Stimulated activated CD8-positive, alpha-beta memory T cell treated with anti-CD3 and anti-CD28 coated beads, Interleukin-7, amount 100 ng/mL, for 48 hours (primary cell): ENCODE measurements at regions not wholly inside any gene's neighbourhood (a gene's known extent, or its start where the extent isn't known, plus 50 kb on each side); places are given as distances from the start of the nearest gene placed in this dataset.

Experiments used
- DNase-seq, 2 donors: peaks; one replicate each; pipeline ENCODE4 v3.0.0-alpha.2; 2020; ENCODE audit warnings: low read depth in 1 of 2; ENCODE audit errors: extremely low read depth in 1 of 2

GRCh38 chr19:27896091-27896490 lies 1316.9 kb downstream of the UQCRFS1 start:
- DNase-seq, result no peak

DNA sequence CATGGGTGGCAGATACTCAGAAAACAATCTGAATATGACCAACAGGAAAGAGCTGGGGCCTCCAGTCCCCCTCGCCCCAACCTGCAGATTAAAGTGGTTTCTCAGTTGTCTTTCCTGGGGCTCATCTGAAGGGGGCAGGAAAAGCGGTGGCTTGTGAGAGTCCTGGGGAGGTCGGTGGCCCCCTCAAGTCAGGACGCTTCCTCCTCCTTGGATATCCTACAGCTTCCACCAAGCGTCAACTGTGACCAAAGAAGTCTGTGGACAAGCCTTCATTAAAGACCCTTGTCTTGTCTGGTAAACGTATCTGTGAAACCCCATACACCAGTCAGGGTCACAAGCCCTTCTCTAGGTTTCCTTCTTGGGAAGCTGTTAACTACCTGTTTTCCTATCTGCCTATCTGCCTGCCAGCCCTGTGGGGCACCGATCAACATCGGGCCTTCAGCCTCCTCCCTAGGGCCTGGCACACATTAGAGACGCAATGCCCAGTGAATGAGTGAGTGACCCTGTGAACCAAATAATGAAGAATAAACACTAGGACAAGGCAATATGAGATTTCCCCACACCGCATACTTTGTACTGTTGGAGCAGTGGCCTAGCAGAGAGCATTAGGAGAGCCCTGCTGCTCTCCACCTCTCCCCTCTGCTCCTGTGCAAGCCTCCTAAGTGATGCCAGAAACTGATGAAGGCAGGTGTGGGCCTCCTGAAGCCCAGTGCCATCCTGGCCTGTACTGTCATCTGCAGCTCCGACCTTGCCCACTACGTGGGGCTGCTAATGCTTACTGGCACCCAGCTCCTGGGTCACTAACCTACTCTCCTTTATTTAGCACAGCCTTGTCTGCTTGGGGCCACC lies 1317.8 kb downstream of the UQCRFS1 start:
- no peak for DNase-seq

- DNase-seq, result no peak
Observed at GRCh38 chr19:27892500-27892899, 1320.5 kb downstream of the UQCRFS1 start.

- no peak for DNase-seq
Observed at GRCh38 chr19:27891411-27891810, 1321.5 kb downstream of the UQCRFS1 start.

GRCh38 chr19:27890696-27891095 lies 1322.3 kb downstream of the UQCRFS1 start:
- DNase-seq, result no peak

GRCh38 chr19:27890206-27890605 lies 1322.7 kb downstream of the UQCRFS1 start:
- DNase-seq, result no peak

DNA sequence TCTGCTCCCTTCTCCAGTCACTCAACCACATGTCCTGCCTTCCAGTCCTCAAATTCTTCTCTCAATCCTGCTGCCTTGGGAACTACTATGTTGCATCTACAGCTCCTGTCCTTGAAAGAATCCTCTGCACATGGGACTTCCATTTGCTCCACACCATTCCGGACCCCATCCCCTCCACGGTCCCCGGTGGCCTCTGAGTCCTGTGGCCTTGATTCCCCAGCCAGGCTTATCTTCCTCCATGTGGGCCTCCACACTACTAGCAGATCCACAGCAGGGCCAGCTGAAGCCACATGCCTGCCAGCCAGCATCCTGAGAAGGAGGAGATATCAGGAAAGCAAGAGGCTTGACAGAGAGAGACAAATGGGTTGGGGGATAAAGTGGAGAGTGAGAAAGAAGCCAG lies 1323.8 kb downstream of the UQCRFS1 start:
- no peak for DNase-seq

DNA sequence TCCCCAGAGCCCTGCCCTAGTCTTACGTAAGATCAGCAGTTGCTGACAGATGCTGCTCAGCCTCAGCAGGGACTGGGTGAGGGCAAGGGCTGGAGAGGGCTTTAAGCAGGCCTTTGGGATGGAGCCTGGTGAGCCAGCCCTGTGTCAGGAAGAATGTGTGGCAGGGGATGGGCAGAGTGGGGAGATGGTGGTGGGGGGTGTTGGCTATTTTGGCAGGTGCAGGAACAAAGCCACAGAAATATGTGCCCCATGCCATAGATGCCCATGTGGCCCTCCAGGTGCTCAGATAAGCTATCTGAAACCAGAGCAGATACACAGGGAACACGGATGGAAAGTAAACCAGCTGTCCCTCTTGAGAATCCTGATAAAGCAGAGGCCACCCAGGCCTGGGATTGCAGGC lies 1325.0 kb downstream of the UQCRFS1 start:
- DNase-seq, result no peak

GRCh38 chr19:27885359-27885758 lies 1327.6 kb downstream of the UQCRFS1 start:
- no peak for DNase-seq

- no peak for DNase-seq
Observed at GRCh38 chr19:27884376-27884775, 1328.6 kb downstream of the UQCRFS1 start.

- no peak for DNase-seq
Observed at GRCh38 chr19:27881213-27881612, 1331.7 kb downstream of the UQCRFS1 start.

- DNase-seq, result no peak
Observed at GRCh38 chr19:27876976-27877512, 1335.9 kb downstream of the UQCRFS1 start.

- no peak for DNase-seq
Observed at GRCh38 chr19:27876489-27876888, 1336.5 kb downstream of the UQCRFS1 start.

DNA sequence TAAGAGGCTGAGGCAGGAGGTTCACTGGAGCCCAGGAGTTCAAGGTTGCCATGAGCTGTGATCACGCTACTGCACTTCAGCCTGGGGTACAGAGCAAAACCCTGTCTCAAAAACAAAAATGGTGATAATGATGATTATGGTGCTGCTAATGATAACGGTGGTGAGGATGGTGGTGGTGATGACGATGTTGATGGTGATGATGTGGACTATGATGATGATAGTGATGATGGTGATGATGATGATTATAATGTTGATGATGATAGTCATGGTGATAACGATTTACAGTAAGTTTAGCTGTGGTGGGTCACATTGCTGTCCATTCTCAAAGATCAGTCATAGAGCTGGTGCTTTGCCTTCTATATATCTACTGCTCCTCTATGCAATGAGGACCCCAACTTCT lies 1340.6 kb downstream of the UQCRFS1 start:
- no peak for DNase-seq

DNA sequence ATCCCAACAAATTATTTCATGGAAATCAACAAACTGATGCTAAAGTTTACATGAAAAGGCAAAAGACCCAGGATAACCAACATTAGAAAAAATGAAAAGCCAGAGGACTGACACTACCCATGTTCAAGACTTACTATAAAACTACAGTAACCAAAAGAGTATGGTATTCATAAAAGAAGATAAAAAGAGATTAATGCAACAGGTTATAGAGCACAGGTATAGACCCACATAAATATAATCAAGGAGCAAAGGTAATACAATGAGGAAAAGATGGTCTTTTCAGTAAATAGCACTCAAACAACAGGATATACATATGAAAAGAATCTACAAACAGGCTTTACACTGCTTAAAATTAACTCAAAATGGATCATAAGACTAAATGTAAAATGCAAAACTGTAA lies 1342.7 kb downstream of the UQCRFS1 start:
- DNase-seq, result no peak

DNA sequence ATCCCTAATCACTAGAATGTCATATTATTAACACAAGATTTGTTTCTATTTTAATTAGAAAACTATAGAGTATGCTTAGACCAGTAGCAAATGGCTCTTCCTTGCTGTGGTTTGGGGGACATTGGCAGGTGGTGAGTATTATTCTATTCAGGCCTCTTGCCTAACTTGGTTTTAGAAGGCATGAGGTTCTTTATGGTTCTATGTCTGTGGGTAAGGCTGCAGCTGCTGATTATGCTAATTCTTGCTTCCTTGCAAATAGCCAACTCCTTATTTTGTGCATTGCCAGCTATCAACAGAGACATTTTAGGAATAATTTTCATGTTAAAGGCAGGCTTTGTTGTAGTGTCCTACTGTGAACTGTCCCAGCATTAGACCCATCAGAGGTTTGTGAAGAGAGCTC lies 1344.9 kb downstream of the UQCRFS1 start:
- DNase-seq, result no peak

GRCh38 chr19:27865927-27866777 lies 1346.8 kb downstream of the UQCRFS1 start:
- DNase-seq, result no peak

DNA sequence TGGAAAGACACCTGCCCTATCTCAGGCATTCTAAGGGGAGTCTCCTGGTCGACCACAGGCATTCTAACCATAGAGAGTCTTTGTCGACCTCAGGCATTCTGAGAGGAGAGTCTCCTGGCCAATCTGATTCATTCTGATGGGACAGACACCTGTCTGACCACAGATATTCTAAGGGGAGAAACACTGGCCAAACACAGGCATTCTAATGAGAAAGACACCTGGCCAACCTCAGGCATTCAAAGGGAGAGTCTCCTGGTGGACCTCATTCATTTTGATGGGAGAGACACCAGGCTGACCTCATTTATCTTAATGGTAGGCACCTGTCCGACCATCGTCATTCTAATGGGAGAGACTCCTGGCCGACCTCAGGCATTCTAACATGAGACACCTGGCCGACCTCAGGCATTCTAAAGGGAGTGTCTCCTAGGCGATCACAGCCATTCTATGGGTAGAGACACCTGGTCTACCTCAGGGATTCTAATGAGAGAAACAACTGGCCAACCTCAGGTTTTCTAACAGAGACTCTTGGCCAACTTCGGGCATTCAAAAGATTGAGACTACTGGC lies 1351.5 kb downstream of the UQCRFS1 start:
- no peak for DNase-seq

DNA sequence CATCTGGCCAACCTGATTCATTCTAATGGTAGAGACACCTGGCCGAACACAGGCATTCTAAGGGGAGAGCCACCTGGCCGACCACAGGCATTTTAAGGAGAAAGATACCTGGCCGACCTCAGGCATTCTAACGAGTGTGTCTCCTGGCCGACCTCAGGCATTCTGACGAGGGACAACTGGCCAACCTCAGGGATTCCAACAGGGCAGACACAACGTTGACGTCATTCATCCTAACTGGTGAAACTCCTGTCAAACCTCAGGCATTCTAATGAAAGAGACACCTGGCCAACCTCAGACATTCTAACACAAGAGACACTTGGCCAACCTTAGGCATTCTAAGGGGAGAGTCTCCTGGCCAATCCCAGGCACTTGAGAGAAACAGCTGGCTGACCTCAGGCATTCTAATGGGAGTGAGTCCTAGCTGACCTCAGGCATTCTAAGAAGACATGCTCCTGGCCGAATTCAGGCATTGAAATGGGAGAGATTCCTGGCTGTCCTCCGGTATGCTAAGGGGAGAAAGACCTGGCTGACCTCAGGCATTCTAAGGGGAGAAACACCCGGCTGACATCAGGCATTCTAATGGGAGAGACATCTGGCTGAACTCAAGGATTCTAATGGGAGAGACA lies 1352.5 kb downstream of the UQCRFS1 start:
- DNase-seq, result no peak

- no peak for DNase-seq
Observed at GRCh38 chr19:27859689-27860088, 1353.3 kb downstream of the UQCRFS1 start.

DNA sequence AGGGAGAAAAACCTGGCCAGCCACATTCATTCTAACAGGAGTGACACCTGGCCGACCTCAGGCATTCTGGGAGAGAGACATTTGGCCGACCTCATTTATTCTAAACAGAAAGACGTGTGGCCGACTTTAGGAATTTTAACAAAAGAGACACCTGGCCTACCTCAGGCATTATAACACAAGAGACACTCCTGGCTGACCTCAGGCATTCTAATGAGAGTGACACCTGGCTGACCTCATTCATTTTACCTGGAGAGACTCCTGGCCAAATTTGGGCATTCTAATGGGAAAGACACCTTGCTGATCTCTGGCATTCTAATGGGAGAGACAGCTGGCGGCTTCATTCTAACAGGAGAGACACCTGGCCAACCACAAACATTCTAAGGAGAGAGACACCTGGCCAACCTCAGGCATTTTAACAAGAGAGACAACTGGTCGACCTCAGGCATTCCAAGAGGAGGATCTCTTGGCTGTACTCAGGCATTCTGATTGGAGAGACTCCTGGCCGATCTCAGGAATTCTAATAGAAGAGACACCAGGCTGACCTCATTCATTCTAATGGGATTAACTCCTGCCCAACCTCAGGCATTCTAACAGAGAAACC lies 1353.9 kb downstream of the UQCRFS1 start:
- DNase-seq, result no peak
